ENCODE measurements at regions not wholly inside any gene's neighbourhood (a gene's known extent, or its start where the extent isn't known, plus 50 kb on each side); places are given as distances from the start of the nearest gene placed in this dataset.

DNA sequence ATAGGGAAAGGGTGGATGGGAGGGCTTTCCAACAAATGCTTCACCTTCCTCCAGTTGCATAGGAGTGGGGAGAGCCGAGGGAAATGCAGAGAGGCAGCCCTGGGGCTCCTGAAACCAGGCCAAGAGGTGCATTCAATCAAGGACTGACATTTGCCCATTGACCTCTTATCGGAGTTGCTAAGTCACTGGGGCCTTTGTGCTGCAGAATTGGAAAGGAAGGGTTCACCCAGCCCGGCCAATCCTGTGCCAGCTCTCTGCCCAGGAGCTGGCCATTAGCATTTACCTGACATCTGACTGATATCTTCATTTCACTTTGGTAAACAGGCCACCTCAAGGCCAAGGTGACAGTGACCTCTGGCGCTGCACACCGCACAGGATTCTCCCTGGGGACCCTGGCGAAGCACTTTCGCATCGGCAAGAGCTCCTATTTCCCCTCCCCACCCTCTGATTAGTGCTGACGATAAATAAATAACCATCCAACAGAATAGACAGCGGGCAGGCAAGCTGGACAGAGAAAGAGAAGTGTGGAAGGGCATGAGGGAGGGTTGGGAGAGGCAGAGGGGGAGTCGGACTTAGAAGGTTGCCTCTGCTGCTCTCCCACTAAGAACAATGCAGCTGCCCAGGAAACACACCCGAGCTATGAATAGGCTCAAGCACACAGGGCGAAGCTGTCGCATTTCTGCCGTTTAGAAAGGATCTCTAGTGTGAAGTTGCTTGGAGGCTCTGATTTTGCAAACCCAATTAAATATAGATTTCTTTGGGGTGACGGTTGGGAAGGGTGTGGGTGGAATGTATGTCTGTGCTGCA, 57.0 kb upstream of the BOD1 start:
- peak overlapping the region in 3 of 4 donors; percentile 27 to 34 (median 30) for H3K27ac ChIP-seq
- no peaks in the 10 kb centered on the region for H3K27me3 ChIP-seq
- FAIRE-seq, result no peak
- WGBS, 2 donors, result 54 to 62% methylated on average over 16 of the region's 16 CpGs
- peaks cover 0 to 6% (median 0%) of the 10 kb centered on the region in 3 donors for H3K4me1 ChIP-seq
- TF ChIP-seq, protein P1, sequence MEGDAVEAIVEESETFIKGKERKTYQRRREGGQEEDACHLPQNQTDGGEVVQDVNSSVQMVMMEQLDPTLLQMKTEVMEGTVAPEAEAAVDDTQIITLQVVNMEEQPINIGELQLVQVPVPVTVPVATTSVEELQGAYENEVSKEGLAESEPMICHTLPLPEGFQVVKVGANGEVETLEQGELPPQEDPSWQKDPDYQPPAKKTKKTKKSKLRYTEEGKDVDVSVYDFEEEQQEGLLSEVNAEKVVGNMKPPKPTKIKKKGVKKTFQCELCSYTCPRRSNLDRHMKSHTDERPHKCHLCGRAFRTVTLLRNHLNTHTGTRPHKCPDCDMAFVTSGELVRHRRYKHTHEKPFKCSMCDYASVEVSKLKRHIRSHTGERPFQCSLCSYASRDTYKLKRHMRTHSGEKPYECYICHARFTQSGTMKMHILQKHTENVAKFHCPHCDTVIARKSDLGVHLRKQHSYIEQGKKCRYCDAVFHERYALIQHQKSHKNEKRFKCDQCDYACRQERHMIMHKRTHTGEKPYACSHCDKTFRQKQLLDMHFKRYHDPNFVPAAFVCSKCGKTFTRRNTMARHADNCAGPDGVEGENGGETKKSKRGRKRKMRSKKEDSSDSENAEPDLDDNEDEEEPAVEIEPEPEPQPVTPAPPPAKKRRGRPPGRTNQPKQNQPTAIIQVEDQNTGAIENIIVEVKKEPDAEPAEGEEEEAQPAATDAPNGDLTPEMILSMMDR (IDR thresholded peaks at IDR 0.05), result no peak
- intact Hi-C loops (cut with DNase I), result no loop called here
- no peaks in the 10 kb centered on the region for H3K36me3 ChIP-seq
- peak in 1 of 6 donors; percentile 37 for DNase-seq
- no peaks in the 10 kb centered on the region for H3K9me3 ChIP-seq
- no peak overlapping the region for H3K4me3 ChIP-seq
- ATAC-seq, result peak in 3 of 4 donors; percentile 36 to 74 (median 48)

DNA sequence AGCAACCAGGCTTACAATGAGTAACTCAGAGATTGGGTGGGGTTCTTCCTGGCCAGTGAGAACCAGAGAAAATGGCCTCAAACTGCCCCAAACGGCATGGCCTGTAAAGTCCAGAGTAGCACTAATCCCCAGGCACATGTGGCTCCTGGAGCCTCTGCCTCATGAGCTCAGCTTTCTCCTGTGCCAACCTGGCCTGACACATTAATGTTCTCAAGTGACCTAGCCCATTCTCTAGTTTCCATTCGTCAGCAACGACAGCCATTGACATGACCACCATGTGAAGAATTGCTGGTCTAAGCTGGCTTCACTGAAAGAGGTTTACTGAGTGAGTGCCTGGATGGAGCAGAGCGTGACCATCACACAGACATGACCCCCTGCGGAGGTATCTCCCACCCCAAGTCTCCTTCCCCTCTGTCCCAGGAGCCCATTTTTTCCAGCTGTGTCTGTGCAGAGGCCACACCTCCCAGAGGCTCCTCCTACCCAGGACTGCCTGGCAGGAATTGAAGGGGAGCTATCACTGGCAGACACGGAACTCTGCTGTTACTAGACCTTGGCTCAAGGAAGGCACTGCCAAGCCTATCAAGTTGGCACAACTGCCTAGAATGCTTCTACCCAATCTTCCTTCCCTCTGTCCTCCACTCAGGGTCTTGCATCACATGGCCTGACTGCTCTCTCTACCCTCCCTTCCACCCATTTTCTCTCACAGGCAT, 59.0 kb upstream of the BOD1 start:
- TF ChIP-seq, protein P1 (IDR thresholded peaks at IDR 0.05), result no peak
- no peaks in the 10 kb centered on the region for H3K27me3 ChIP-seq
- ATAC-seq (peak in 1 of 4 donors; percentile 10), DNase-seq (no peak), FAIRE-seq (no peak)
- 76% methylated on average over 6 of the region's 6 CpGs for WGBS, 2 donors
- no peak overlapping the region for H3K27ac ChIP-seq
- H3K4me1 ChIP-seq, result peaks cover 3 to 7% (median 5%) of the 10 kb centered on the region in 3 donors
- H3K36me3 ChIP-seq, result no peaks in the 10 kb centered on the region
- intact Hi-C loops (cut with DNase I), result no loop called here
- no peaks in the 10 kb centered on the region for H3K9me3 ChIP-seq
- H3K4me3 ChIP-seq, result no peak overlapping the region

DNA sequence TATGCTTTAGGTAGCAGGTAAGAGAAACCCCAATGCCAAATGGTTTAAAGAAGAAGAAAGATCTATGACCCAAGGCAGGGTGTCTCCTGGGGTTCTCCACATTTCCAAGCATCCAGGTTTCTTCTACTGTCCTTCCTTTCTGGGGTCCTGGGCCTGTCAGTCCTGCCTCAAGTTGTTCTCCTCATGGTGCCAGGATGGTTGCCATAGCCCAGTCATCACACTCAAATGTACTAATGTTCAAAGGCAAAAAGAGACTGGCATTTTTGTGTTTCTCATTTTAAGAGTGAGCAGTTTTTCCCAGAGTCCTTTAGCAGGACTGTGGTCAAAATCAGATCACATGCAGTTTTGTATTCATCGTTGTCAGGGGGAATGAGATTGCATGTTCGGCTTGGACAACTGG, 59.9 kb upstream of the BOD1 start:
- H3K4me3 ChIP-seq, result no peak overlapping the region
- peaks cover 6 to 13% (median 11%) of the 10 kb centered on the region in 3 donors for H3K4me1 ChIP-seq
- no peaks in the 10 kb centered on the region for H3K36me3 ChIP-seq
- intact Hi-C loops (cut with DNase I), result no loop called here
- H3K9me3 ChIP-seq, result no peaks in the 10 kb centered on the region
- TF ChIP-seq, protein P1 (IDR thresholded peaks at IDR 0.05), result no peak
- ATAC-seq (no peak), DNase-seq (no peak), FAIRE-seq (no peak)
- no peaks in the 10 kb centered on the region for H3K27me3 ChIP-seq
- 97 to 98% methylated on average over 2 of the region's 2 CpGs for WGBS, 2 donors
- no peak overlapping the region for H3K27ac ChIP-seq

DNA sequence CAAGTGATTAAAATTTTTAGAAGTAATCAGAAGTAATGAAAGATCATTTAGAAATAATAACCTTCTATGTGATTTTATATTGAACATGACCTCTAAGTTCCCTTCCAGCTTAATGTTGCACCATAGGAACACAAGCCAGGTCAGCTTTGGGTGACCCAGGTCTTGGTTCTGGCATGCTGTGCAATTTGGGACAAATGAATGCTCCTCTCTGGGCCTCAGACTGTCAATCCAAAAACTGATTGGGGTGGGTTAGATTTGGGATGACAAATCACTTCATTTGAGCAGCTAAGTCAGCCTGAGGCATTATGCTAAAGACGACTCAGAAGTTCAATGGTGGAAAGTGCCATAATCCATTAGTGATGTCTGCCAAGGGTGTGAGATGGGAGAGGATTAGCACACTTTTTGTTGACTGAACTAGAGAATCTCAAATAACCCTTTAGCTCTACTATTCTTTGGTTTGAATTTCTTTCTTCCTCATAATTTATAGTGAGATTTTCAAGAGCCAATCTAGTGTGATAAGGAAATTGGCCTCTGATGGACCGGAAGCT, 60.7 kb upstream of the BOD1 start:
- ATAC-seq (no peak), DNase-seq (no peak), FAIRE-seq (no peak)
- peaks cover 6 to 13% (median 11%) of the 10 kb centered on the region in 3 donors for H3K4me1 ChIP-seq
- no peak overlapping the region for H3K27ac ChIP-seq
- H3K27me3 ChIP-seq, result no peaks in the 10 kb centered on the region
- no peaks in the 10 kb centered on the region for H3K9me3 ChIP-seq
- WGBS, 2 donors, result 50 to 59% methylated on average over 2 of the region's 2 CpGs
- no peaks in the 10 kb centered on the region for H3K36me3 ChIP-seq
- TF ChIP-seq, protein P1 (IDR thresholded peaks at IDR 0.05), result no peak
- intact Hi-C loops (cut with DNase I), result no loop called here
- H3K4me3 ChIP-seq, result no peak overlapping the region
